WTC11 (cell line): ENCODE measurements at regions not wholly inside any gene's neighbourhood (a gene's known extent, or its start where the extent isn't known, plus 50 kb on each side); places are given as distances from the start of the nearest gene placed in this dataset.

Experiments used
- ATF1 ChIP-seq: sonication (generic); formaldehyde crosslinking; IDR thresholded peaks from 2 replicates; pipeline ENCODE4 v1.8.1; 2023; ENCODE audit warnings: mild to moderate bottlenecking, moderate library complexity, missing genetic modification reagents
- CREB1 ChIP-seq: sonication (generic); formaldehyde crosslinking; IDR thresholded peaks from 2 replicates; pipeline ENCODE4 v1.8.0; 2023; ENCODE audit warnings: mild to moderate bottlenecking, missing genetic modification reagents
- CREM ChIP-seq: sonication (generic); formaldehyde crosslinking; IDR thresholded peaks from 2 replicates; pipeline ENCODE4 v1.8.1; 2022; ENCODE audit warnings: mild to moderate bottlenecking, missing genetic modification reagents, moderate library complexity
- ESRRA ChIP-seq: sonication (generic); formaldehyde crosslinking; IDR thresholded peaks from 2 replicates; pipeline ENCODE4 v1.8.1; 2022; ENCODE audit warnings: mild to moderate bottlenecking, missing genetic modification reagents, borderline replicate concordance
- IRF2 ChIP-seq: sonication (generic); formaldehyde crosslinking; IDR thresholded peaks from 2 replicates; pipeline ENCODE4 v1.8.0; 2022; ENCODE audit warnings: low read depth, missing genetic modification reagents, borderline replicate concordance
- MAX ChIP-seq: sonication (generic); formaldehyde crosslinking; IDR thresholded peaks from 2 replicates; pipeline ENCODE4 v1.8.0; 2022; ENCODE audit warnings: mild to moderate bottlenecking, missing genetic modification reagents
- MXD4 ChIP-seq: fragments of 250-450 bp; sonication (Bioruptor Pico); IDR thresholded peaks from 2 replicates; pipeline ENCODE4 v1.8.0; 2021; ENCODE audit warnings: mild to moderate bottlenecking, moderate library complexity, borderline replicate concordance
- MYBL2 ChIP-seq: sonication (generic); formaldehyde crosslinking; IDR thresholded peaks from 2 replicates; pipeline ENCODE4 v1.8.1; 2023; ENCODE audit warnings: mild to moderate bottlenecking, moderate library complexity, missing genetic modification reagents
- NFYB ChIP-seq: sonication (generic); formaldehyde crosslinking; conservative IDR thresholded peaks from 2 replicates; pipeline ENCODE4 v1.8.0; 2022; ENCODE audit warnings: low read depth, missing genetic modification reagents
- ZNF532 ChIP-seq: fragments of 250-450 bp; sonication (Bioruptor Pico); IDR thresholded peaks from 2 replicates; pipeline ENCODE4 v1.9.0; 2021; ENCODE audit warnings: mild to moderate bottlenecking, borderline replicate concordance
- TF ChIP-seq, protein P1 (sequence below): fragments of 200-600 bp; IDR thresholded peaks from 2 replicates; pipeline ENCODE4 v1.8.0; 2022; ENCODE audit warnings: antibody characterized with exemption
- TF ChIP-seq, protein P2 (sequence below): sonication (generic); formaldehyde crosslinking; IDR thresholded peaks from 2 replicates; pipeline ENCODE4 v1.8.0; 2022; ENCODE audit warnings: mild to moderate bottlenecking, missing genetic modification reagents
- TF ChIP-seq, protein P3 (sequence below): sonication (generic); formaldehyde crosslinking; IDR thresholded peaks from 2 replicates; pipeline ENCODE4 v1.8.0; 2023; ENCODE audit warnings: missing genetic modification reagents
- TF ChIP-seq, protein P4 (sequence below): sonication (generic); formaldehyde crosslinking; IDR thresholded peaks from 2 replicates; pipeline ENCODE4 v1.8.0; 2022; ENCODE audit warnings: mild to moderate bottlenecking, missing genetic modification reagents

DNA sequence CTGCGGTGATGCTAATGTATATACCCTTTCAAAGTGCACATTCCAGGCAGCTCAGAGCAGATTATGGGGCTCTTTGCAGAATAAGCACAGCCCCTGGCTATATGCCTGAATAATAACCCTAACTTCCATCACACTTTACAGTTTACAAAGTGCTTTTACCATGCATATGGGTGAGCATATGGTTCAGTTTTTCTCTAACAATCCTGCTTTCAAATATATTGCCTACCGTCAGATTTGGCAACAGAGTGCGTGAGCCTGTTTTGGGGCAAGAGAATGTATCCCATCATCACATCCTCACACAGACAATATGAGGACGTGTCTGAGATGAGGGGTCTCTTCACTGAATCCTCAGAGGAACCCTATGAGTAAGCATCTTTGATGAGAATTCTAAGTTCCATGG is 162.8 kb upstream of the VCX start:
- TF ChIP-seq, protein P1, sequence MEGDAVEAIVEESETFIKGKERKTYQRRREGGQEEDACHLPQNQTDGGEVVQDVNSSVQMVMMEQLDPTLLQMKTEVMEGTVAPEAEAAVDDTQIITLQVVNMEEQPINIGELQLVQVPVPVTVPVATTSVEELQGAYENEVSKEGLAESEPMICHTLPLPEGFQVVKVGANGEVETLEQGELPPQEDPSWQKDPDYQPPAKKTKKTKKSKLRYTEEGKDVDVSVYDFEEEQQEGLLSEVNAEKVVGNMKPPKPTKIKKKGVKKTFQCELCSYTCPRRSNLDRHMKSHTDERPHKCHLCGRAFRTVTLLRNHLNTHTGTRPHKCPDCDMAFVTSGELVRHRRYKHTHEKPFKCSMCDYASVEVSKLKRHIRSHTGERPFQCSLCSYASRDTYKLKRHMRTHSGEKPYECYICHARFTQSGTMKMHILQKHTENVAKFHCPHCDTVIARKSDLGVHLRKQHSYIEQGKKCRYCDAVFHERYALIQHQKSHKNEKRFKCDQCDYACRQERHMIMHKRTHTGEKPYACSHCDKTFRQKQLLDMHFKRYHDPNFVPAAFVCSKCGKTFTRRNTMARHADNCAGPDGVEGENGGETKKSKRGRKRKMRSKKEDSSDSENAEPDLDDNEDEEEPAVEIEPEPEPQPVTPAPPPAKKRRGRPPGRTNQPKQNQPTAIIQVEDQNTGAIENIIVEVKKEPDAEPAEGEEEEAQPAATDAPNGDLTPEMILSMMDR = no peak
- TF ChIP-seq ESRRA (CRISPR knock-in tag) (no peak), MXD4 (CRISPR knock-in tag) (no peak), ZNF532 (CRISPR knock-in tag) (no peak), CREM (CRISPR knock-in tag) (no peak), MYBL2 (CRISPR knock-in tag) (no peak), CREB1 (no peak), NFYB (no peak), IRF2 (CRISPR knock-in tag) (no peak), MAX (CRISPR knock-in tag) (no peak), ATF1 (CRISPR knock-in tag) (no peak)
- TF ChIP-seq, protein P2, sequence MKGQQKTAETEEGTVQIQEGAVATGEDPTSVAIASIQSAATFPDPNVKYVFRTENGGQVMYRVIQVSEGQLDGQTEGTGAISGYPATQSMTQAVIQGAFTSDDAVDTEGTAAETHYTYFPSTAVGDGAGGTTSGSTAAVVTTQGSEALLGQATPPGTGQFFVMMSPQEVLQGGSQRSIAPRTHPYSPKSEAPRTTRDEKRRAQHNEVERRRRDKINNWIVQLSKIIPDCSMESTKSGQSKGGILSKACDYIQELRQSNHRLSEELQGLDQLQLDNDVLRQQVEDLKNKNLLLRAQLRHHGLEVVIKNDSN (CRISPR knock-in tag) = no peak
- TF ChIP-seq, protein P3, sequence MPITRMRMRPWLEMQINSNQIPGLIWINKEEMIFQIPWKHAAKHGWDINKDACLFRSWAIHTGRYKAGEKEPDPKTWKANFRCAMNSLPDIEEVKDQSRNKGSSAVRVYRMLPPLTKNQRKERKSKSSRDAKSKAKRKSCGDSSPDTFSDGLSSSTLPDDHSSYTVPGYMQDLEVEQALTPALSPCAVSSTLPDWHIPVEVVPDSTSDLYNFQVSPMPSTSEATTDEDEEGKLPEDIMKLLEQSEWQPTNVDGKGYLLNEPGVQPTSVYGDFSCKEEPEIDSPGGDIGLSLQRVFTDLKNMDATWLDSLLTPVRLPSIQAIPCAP = no peak
- TF ChIP-seq, protein P4, sequence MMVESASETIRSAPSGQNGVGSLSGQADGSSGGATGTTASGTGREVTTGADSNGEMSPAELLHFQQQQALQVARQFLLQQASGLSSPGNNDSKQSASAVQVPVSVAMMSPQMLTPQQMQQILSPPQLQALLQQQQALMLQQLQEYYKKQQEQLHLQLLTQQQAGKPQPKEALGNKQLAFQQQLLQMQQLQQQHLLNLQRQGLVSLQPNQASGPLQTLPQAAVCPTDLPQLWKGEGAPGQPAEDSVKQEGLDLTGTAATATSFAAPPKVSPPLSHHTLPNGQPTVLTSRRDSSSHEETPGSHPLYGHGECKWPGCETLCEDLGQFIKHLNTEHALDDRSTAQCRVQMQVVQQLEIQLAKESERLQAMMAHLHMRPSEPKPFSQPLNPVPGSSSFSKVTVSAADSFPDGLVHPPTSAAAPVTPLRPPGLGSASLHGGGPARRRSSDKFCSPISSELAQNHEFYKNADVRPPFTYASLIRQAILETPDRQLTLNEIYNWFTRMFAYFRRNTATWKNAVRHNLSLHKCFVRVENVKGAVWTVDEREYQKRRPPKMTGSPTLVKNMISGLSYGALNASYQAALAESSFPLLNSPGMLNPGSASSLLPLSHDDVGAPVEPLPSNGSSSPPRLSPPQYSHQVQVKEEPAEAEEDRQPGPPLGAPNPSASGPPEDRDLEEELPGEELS (CRISPR knock-in tag) = no peak
